ENCODE measurements at regions not wholly inside any gene's neighbourhood (a gene's known extent, or its start where the extent isn't known, plus 50 kb on each side); places are given as distances from the start of the nearest gene placed in this dataset.

DNA sequence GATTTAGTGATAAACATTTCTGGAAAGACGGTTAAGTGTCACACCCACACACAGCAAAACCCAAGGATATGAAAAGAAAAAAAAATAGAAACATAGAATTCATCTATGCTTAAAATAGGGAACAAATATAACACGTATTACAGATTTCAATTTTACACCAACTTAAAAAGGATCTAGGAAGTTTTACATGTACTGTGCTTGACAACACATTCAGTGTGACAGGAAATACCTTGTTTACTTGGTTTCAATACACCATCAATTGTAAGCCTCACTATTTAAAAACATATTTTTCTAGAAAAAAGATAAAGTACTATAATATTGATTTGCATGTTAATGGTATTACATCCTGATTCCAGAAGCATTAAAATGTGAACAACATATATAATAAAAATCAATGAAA, 77.0 kb upstream of the SPRY1 start:
- no peak overlapping the region for H3K4me2 ChIP-seq (ENCODE audit: low read length)
- no peak overlapping the region for H3K9ac ChIP-seq (ENCODE audit: low read length)
- TF ChIP-seq, protein P1, sequence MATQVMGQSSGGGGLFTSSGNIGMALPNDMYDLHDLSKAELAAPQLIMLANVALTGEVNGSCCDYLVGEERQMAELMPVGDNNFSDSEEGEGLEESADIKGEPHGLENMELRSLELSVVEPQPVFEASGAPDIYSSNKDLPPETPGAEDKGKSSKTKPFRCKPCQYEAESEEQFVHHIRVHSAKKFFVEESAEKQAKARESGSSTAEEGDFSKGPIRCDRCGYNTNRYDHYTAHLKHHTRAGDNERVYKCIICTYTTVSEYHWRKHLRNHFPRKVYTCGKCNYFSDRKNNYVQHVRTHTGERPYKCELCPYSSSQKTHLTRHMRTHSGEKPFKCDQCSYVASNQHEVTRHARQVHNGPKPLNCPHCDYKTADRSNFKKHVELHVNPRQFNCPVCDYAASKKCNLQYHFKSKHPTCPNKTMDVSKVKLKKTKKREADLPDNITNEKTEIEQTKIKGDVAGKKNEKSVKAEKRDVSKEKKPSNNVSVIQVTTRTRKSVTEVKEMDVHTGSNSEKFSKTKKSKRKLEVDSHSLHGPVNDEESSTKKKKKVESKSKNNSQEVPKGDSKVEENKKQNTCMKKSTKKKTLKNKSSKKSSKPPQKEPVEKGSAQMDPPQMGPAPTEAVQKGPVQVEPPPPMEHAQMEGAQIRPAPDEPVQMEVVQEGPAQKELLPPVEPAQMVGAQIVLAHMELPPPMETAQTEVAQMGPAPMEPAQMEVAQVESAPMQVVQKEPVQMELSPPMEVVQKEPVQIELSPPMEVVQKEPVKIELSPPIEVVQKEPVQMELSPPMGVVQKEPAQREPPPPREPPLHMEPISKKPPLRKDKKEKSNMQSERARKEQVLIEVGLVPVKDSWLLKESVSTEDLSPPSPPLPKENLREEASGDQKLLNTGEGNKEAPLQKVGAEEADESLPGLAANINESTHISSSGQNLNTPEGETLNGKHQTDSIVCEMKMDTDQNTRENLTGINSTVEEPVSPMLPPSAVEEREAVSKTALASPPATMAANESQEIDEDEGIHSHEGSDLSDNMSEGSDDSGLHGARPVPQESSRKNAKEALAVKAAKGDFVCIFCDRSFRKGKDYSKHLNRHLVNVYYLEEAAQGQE (IDR thresholded peaks at IDR 0.05; ENCODE audit: borderline replicate concordance), result no peak
- TF ChIP-seq, protein P2, sequence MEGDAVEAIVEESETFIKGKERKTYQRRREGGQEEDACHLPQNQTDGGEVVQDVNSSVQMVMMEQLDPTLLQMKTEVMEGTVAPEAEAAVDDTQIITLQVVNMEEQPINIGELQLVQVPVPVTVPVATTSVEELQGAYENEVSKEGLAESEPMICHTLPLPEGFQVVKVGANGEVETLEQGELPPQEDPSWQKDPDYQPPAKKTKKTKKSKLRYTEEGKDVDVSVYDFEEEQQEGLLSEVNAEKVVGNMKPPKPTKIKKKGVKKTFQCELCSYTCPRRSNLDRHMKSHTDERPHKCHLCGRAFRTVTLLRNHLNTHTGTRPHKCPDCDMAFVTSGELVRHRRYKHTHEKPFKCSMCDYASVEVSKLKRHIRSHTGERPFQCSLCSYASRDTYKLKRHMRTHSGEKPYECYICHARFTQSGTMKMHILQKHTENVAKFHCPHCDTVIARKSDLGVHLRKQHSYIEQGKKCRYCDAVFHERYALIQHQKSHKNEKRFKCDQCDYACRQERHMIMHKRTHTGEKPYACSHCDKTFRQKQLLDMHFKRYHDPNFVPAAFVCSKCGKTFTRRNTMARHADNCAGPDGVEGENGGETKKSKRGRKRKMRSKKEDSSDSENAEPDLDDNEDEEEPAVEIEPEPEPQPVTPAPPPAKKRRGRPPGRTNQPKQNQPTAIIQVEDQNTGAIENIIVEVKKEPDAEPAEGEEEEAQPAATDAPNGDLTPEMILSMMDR (IDR thresholded peaks at IDR 0.05; ENCODE audit: poor library complexity, severe bottlenecking), result no peak
- TF ChIP-seq EP300 (conservative IDR thresholded peaks at IDR 0.05; ENCODE audit: poor library complexity, severe bottlenecking) (no peak), RAD21 (conservative IDR thresholded peaks at IDR 0.05) (no peak), TAF1 (IDR thresholded peaks at IDR 0.05; ENCODE audit: low read depth) (no peak), EZH2 (IDR thresholded peaks at IDR 0.05; ENCODE audit: borderline replicate concordance, insufficient read depth, low read length, poor library complexity, severe bottlenecking) (no peak), SMC3 (conservative IDR thresholded peaks at IDR 0.05; ENCODE audit: poor library complexity) (no peak)
- H3K79me2 ChIP-seq (replicated peaks; ENCODE audit: insufficient read depth, low read length), result no peaks in the 10 kb centered on the region
- no peaks in the 10 kb centered on the region for H3K36me3 ChIP-seq (ENCODE audit: insufficient read depth, low read length)
- H2AFZ ChIP-seq (ENCODE audit: low read depth, low read length), result no peak overlapping the region
- no peak overlapping the region for H3K4me3 ChIP-seq (ENCODE audit: low read length)
- no peaks in the 10 kb centered on the region for H3F3A ChIP-seq (ENCODE audit: insufficient read depth, low read length, poor library complexity, severe bottlenecking)
- peaks cover 3% of the 10 kb centered on the region for H3K9me3 ChIP-seq (ENCODE audit: low read length)
- H3K9me2 ChIP-seq (ENCODE audit: insufficient read depth, low read length), result no peaks in the 10 kb centered on the region
- H4K20me1 ChIP-seq (ENCODE audit: insufficient read depth), result no peaks in the 10 kb centered on the region
- no peak overlapping the region for H3K27ac ChIP-seq (ENCODE audit: low read length)
- H3K27me3 ChIP-seq (ENCODE audit: insufficient read depth, low read depth, low read length), result no peaks in the 10 kb centered on the region

DNA sequence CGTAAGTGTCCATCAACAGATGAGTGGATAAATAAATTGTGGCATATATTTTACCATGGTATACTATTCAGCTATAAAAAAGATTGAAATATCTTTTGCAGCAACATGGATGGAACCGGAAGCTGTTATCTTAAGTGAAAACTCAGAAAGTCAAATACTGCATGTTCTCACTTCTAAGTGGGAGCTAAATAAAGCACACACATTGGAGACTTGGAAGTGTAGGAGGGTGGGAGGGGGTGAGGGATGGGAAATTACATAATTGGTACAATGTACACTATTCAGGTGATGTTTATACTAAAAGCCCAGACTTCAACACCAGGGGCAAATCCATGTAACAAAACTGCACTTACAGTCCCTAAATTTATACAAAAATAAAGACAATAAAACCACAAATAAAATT, 72.6 kb upstream of the SPRY1 start:
- peaks cover 3% of the 10 kb centered on the region for H3K9me3 ChIP-seq (ENCODE audit: low read length)
- no peaks in the 10 kb centered on the region for H3K79me2 ChIP-seq (replicated peaks; ENCODE audit: insufficient read depth, low read length)
- no peak overlapping the region for H3K27ac ChIP-seq (ENCODE audit: low read length)
- no peak overlapping the region for H3K9ac ChIP-seq (ENCODE audit: low read length)
- no peaks in the 10 kb centered on the region for H3K9me2 ChIP-seq (ENCODE audit: insufficient read depth, low read length)
- no peak overlapping the region for H3K4me3 ChIP-seq (ENCODE audit: low read length)
- H3K36me3 ChIP-seq (ENCODE audit: insufficient read depth, low read length), result no peaks in the 10 kb centered on the region
- H3K4me2 ChIP-seq (ENCODE audit: low read length), result no peak overlapping the region
- no peak overlapping the region for H2AFZ ChIP-seq (ENCODE audit: low read depth, low read length)
- no peak for TF ChIP-seq SMC3 (conservative IDR thresholded peaks at IDR 0.05; ENCODE audit: poor library complexity)
- TF ChIP-seq EZH2 (IDR thresholded peaks at IDR 0.05; ENCODE audit: borderline replicate concordance, insufficient read depth, low read length, poor library complexity, severe bottlenecking), result no peak
- TF ChIP-seq EP300 (conservative IDR thresholded peaks at IDR 0.05; ENCODE audit: poor library complexity, severe bottlenecking), result no peak
- no peak for TF ChIP-seq MXI1 (conservative IDR thresholded peaks at IDR 0.05; ENCODE audit: poor library complexity, severe bottlenecking)
- H3K27me3 ChIP-seq (ENCODE audit: insufficient read depth, low read depth, low read length), result no peaks in the 10 kb centered on the region
- no peaks in the 10 kb centered on the region for H4K20me1 ChIP-seq (ENCODE audit: insufficient read depth)
- no peaks in the 10 kb centered on the region for H3F3A ChIP-seq (ENCODE audit: insufficient read depth, low read length, poor library complexity, severe bottlenecking)

DNA sequence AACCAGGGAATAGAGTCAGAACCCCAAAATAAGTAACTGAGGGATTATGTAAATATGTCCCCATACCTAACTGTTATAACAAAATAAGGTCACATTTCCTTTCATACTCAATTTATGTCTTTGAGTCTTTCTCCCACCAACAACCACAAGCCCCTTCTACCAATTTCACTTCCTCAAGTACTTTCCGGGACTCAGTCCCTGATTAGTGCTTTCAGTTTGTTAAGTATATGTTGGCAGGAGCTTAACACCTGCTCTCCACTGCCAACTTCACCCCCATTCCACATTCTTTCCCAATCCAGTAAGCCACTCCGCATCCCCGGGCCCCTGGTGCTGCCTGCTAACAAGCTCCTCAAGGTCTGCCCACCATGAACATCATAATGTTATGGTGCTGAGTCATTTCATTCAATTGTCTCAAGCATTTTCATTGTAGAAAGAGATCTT, 71.3 kb upstream of the SPRY1 start:
- Histone ChIP-seq H3K27ac (ENCODE audit: low read length) (no peak overlapping the region), H3K9ac (ENCODE audit: low read length) (no peak overlapping the region), H3K79me2 (replicated peaks; ENCODE audit: insufficient read depth, low read length) (no peaks in the 10 kb centered on the region), H4K20me1 (ENCODE audit: insufficient read depth) (no peaks in the 10 kb centered on the region), H3K9me3 (ENCODE audit: low read length) (peaks cover 3% of the 10 kb centered on the region), H3F3A (ENCODE audit: insufficient read depth, low read length, poor library complexity, severe bottlenecking) (no peaks in the 10 kb centered on the region), H3K36me3 (ENCODE audit: insufficient read depth, low read length) (no peaks in the 10 kb centered on the region), H3K27me3 (ENCODE audit: insufficient read depth, low read depth, low read length) (no peaks in the 10 kb centered on the region), H3K4me2 (ENCODE audit: low read length) (no peak overlapping the region), H3K4me3 (ENCODE audit: low read length) (no peak overlapping the region), H3K9me2 (ENCODE audit: insufficient read depth, low read length) (no peaks in the 10 kb centered on the region), H2AFZ (ENCODE audit: low read depth, low read length) (no peak overlapping the region)
- TF ChIP-seq MXI1 (conservative IDR thresholded peaks at IDR 0.05; ENCODE audit: poor library complexity, severe bottlenecking) (no peak), SMC3 (conservative IDR thresholded peaks at IDR 0.05; ENCODE audit: poor library complexity) (no peak), POLR2AphosphoS5 (IDR thresholded peaks at IDR 0.05) (no peak), RAD21 (conservative IDR thresholded peaks at IDR 0.05) (no peak), TAF1 (IDR thresholded peaks at IDR 0.05; ENCODE audit: low read depth) (no peak), EP300 (conservative IDR thresholded peaks at IDR 0.05; ENCODE audit: poor library complexity, severe bottlenecking) (no peak), EZH2 (IDR thresholded peaks at IDR 0.05; ENCODE audit: borderline replicate concordance, insufficient read depth, low read length, poor library complexity, severe bottlenecking) (no peak)
- TF ChIP-seq, protein P1 (IDR thresholded peaks at IDR 0.05; ENCODE audit: borderline replicate concordance), result no peak
- TF ChIP-seq, protein P2 (IDR thresholded peaks at IDR 0.05; ENCODE audit: poor library complexity, severe bottlenecking), result no peak
